Midbrain (tissue), 1 donor: ENCODE measurements at regions not wholly inside any gene's neighbourhood (a gene's known extent, or its start where the extent isn't known, plus 50 kb on each side); places are given as distances from the start of the nearest gene placed in this dataset.

ENCODE experiments used
- DNase-seq: peaks from one replicate; lab custom pipeline; 2025; lab: John Stamatoyannopoulos, UW

- DNase-seq = no peak
Measured at GRCh38 chr12:105929192-105929591, 209.6 kb downstream of the NUAK1 start.

GRCh38 chr12:105930557-105931503 lies 207.9 kb downstream of the NUAK1 start:
- DNase-seq = no peak

- no peak for DNase-seq
Measured at GRCh38 chr12:105931762-105932570, 206.8 kb downstream of the NUAK1 start.

GRCh38 chr12:105933671-105934665 lies 204.8 kb downstream of the NUAK1 start:
- DNase-seq = no peak

- no peak for DNase-seq
Measured at GRCh38 chr12:105935106-105935505, 203.6 kb downstream of the NUAK1 start.

GRCh38 chr12:105935981-105936380 lies 202.8 kb downstream of the NUAK1 start:
- no peak for DNase-seq

- no peak for DNase-seq
Measured at GRCh38 chr12:105936496-105936895, 202.3 kb downstream of the NUAK1 start.

- no peak for DNase-seq
Measured at GRCh38 chr12:105937009-105937408, 201.7 kb downstream of the NUAK1 start.

- DNase-seq = no peak
Measured at GRCh38 chr12:105939181-105939721, 199.5 kb downstream of the NUAK1 start.

- no peak for DNase-seq
Measured at GRCh38 chr12:105942281-105942680, 196.5 kb downstream of the NUAK1 start.

- DNase-seq = no peak
Measured at GRCh38 chr12:105943525-105943924, 195.2 kb downstream of the NUAK1 start.

GRCh38 chr12:105944628-105945027 lies 194.1 kb downstream of the NUAK1 start:
- DNase-seq = no peak

- no peak for DNase-seq
Measured at GRCh38 chr12:105945880-105946279, 192.9 kb downstream of the NUAK1 start.

GRCh38 chr12:105946493-105946901 lies 192.3 kb downstream of the NUAK1 start:
- DNase-seq = no peak

- DNase-seq = no peak
Measured at GRCh38 chr12:105947906-105948305, 190.8 kb downstream of the NUAK1 start.

GRCh38 chr12:105948331-105948730 lies 190.4 kb downstream of the NUAK1 start:
- DNase-seq = no peak

GRCh38 chr12:105949391-105949790 lies 189.4 kb downstream of the NUAK1 start:
- no peak for DNase-seq

GRCh38 chr12:105951732-105952131 lies 187.0 kb downstream of the NUAK1 start:
- no peak for DNase-seq

- no peak for DNase-seq
Measured at GRCh38 chr12:105954951-105955931, 183.5 kb downstream of the NUAK1 start.

- no peak for DNase-seq
Measured at GRCh38 chr12:105955976-105956375, 182.8 kb downstream of the NUAK1 start.
